PC-9 (cell line): ENCODE measurements at regions not wholly inside any gene's neighbourhood (a gene's known extent, or its start where the extent isn't known, plus 50 kb on each side); places are given as distances from the start of the nearest gene placed in this dataset.

ENCODE experiments used
- BruUV-seq: library from RNA; stranded (reverse); fragments of 400-500 nt; replicated peaks from 2 replicates; lab custom pipeline; 2021; lab: Mats Ljungman, UMichigan
- CTCF ChIA-PET: fragments of 300-600 bp; sonication (Branson Sonifier 250); formaldehyde crosslinking; loops from one replicate; lab custom pipeline; 2022; ENCODE audit warnings: antibody characterized with exemption; lab: Charles Lee
- POLR2A ChIA-PET: fragments of 300-600 bp; sonication (Branson Sonifier 250); formaldehyde crosslinking; loops from one replicate; lab custom pipeline; 2022; ENCODE audit warnings: antibody characterized with exemption; ENCODE audit not compliant: unreplicated experiment; lab: Charles Lee
- DNase-seq, 2 experiments: peaks; one replicate each; pipeline versions ENCODE4 v3.0.0 to v3.0.0-alpha.2; 2015 to 2022; ENCODE audit warnings: mixed read lengths in 1 of 2
- H2AFZ ChIP-seq: fragments of 200-600 bp; sonication (generic); 2 replicates; pipeline ENCODE4 v1.8.1; 2017; ENCODE audit warnings: antibody characterized with exemption
- H3F3A ChIP-seq: fragments of 200-600 bp; sonication (generic); 2 replicates; pipeline ENCODE4 v1.8.1; 2017; ENCODE audit warnings: antibody characterized with exemption, mild to moderate bottlenecking, low read depth; ENCODE audit not compliant: insufficient read depth
- H3K27ac ChIP-seq: fragments of 200-600 bp; sonication (generic); 2 replicates; pipeline ENCODE4 v1.6.1; 2016; ENCODE audit warnings: mixed run types
- H3K27me3 ChIP-seq: fragments of 200-600 bp; sonication (generic); 2 replicates; pipeline ENCODE4 v1.6.1; 2016; ENCODE audit warnings: low read depth, mixed run types; ENCODE audit not compliant: insufficient read depth
- H3K36me3 ChIP-seq: fragments of 200-600 bp; sonication (generic); 2 replicates; pipeline ENCODE4 v1.6.1; 2016; ENCODE audit warnings: low read depth, mixed run types
- H3K4me1 ChIP-seq: fragments of 200-600 bp; sonication (generic); replicated peaks from 2 replicates; pipeline ENCODE4 v1.6.1; 2016; ENCODE audit warnings: mixed run types; ENCODE audit not compliant: insufficient read depth
- H3K4me2 ChIP-seq: fragments of 200-600 bp; sonication (generic); 2 replicates; pipeline ENCODE4 v1.6.1; 2017; ENCODE audit warnings: mixed run types
- H3K4me3 ChIP-seq: fragments of 200-600 bp; sonication (generic); 2 replicates; pipeline ENCODE4 v1.6.1; 2016; ENCODE audit warnings: mixed run types
- H3K79me2 ChIP-seq: fragments of 200-600 bp; sonication (generic); 2 replicates; pipeline ENCODE4 v1.6.1; 2017; ENCODE audit warnings: low read depth, mixed run types
- H3K9me2 ChIP-seq: fragments of 200-600 bp; sonication (generic); 2 replicates; pipeline ENCODE4 v1.8.1; 2017; ENCODE audit warnings: mild to moderate bottlenecking; ENCODE audit not compliant: insufficient read depth
- H3K9me3 ChIP-seq: fragments of 200-600 bp; sonication (generic); 2 replicates; pipeline ENCODE4 v1.8.1; 2016; ENCODE audit warnings: low read depth; ENCODE audit not compliant: insufficient read depth
- H4K20me1 ChIP-seq: fragments of 200-600 bp; sonication (generic); 2 replicates; pipeline ENCODE4 v1.8.1; 2017; ENCODE audit not compliant: insufficient read depth
- CTCF ChIP-seq: fragments of 200-600 bp; sonication (generic); conservative IDR thresholded peaks from 2 replicates; pipeline ENCODE4 v1.6.1; 2017; ENCODE audit warnings: mixed run types, antibody characterized with exemption, mild to moderate bottlenecking, moderate library complexity
- EZH2 ChIP-seq: fragments of 200-600 bp; sonication (generic); IDR thresholded peaks from 2 replicates; pipeline ENCODE4 v1.8.0; 2017; ENCODE audit warnings: antibody characterized with exemption, low read depth
- intact Hi-C: fragments of 100-400 bp; cut with micrococcal nuclease; formaldehyde crosslinking; loops from one replicate; pipeline ENCODE4 v1.10.0; 2022; ENCODE audit not compliant: unreplicated experiment

GRCh38 chr4:63558709-63559108 lies 850.5 kb downstream of the TECRL start:
- Histone ChIP-seq H3K9me3 (no peaks in the 10 kb centered on the region), H2AFZ (no peak overlapping the region), H3K79me2 (no peaks in the 10 kb centered on the region), H3K27ac (no peak overlapping the region), H3K4me3 (no peak overlapping the region), H3K36me3 (no peaks in the 10 kb centered on the region), H3K4me1 (no peaks in the 10 kb centered on the region), H4K20me1 (no peaks in the 10 kb centered on the region), H3K27me3 (no peaks in the 10 kb centered on the region), H3F3A (no peaks in the 10 kb centered on the region), H3K4me2 (no peak overlapping the region), H3K9me2 (no peaks in the 10 kb centered on the region)
- ChIA-PET POLR2A (no interaction called here), CTCF (no interaction called here)
- no peak for DNase-seq
- no peak for TF ChIP-seq EZH2
- no TSS peak for BruUV-seq
- intact Hi-C loops: no loop called here

DNA sequence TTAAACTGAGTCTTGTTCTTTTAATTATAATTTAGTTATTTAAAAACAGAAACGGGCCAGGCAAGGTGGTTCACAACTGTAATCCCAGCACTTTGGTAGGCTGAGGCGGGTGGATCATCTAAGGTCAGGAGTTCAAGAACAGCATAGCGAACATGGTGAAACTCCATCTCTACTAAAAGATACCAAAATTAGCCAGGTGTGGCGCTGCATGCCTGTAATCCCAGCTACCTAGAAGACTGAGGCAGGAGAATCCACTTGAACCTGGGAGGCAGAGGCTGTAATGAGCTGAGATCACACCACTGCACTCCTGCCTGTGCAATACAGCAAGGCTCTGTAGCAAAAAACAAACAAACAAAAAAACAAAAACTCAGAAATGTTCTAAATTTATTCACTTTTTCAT lies 852.9 kb downstream of the TECRL start:
- BruUV-seq: no TSS peak
- no peaks in the 10 kb centered on the region for H3K27me3 ChIP-seq

GRCh38 chr4:63553123-63553522 lies 856.1 kb downstream of the TECRL start:
- intact Hi-C loops: no loop called here
- H3K36me3 ChIP-seq: no peaks in the 10 kb centered on the region
- no peaks in the 10 kb centered on the region for H3F3A ChIP-seq
- H3K4me1 ChIP-seq: no peaks in the 10 kb centered on the region
- no peaks in the 10 kb centered on the region for H3K9me3 ChIP-seq
- no peak overlapping the region for H3K27ac ChIP-seq
- no peak for DNase-seq
- POLR2A ChIA-PET: no interaction called here
- no peaks in the 10 kb centered on the region for H3K9me2 ChIP-seq
- no peaks in the 10 kb centered on the region for H3K79me2 ChIP-seq
- H3K4me2 ChIP-seq: no peak overlapping the region
- no peak for TF ChIP-seq CTCF
- TF ChIP-seq EZH2: no peak
- H4K20me1 ChIP-seq: no peaks in the 10 kb centered on the region
- no peaks in the 10 kb centered on the region for H3K27me3 ChIP-seq
- no peak overlapping the region for H2AFZ ChIP-seq
- H3K4me3 ChIP-seq: no peak overlapping the region
- CTCF ChIA-PET: no interaction called here
- BruUV-seq: no TSS peak

More for the DNA sequence above, 852.9 kb downstream of the TECRL start:
- H3K9me3 ChIP-seq: no peaks in the 10 kb centered on the region
- ChIA-PET CTCF (no interaction called here), POLR2A (no interaction called here)
- H3K27ac ChIP-seq: no peak overlapping the region
- TF ChIP-seq EZH2 (no peak), CTCF (no peak; the same call in 1 of the 2 replicates)
- no peaks in the 10 kb centered on the region for H3K4me1 ChIP-seq
- H3K79me2 ChIP-seq: no peaks in the 10 kb centered on the region
- no peaks in the 10 kb centered on the region for H3F3A ChIP-seq
- no peaks in the 10 kb centered on the region for H3K9me2 ChIP-seq
- no peak overlapping the region for H3K4me3 ChIP-seq
- intact Hi-C loops: no loop called here
- H3K4me2 ChIP-seq: no peak overlapping the region
- no peaks in the 10 kb centered on the region for H4K20me1 ChIP-seq
- no peak overlapping the region for H2AFZ ChIP-seq
- H3K36me3 ChIP-seq: no peaks in the 10 kb centered on the region
- DNase-seq: no peak

GRCh38 chr4:63541828-63542227 lies 867.4 kb downstream of the TECRL start:
- ChIA-PET CTCF (no interaction called here), POLR2A (interaction anchor here (0.6 kb wide), 1 partner anchor 135 kb away, joined by 5 read pairs; no protein-coding TSS in a partner anchor)
- Histone ChIP-seq H3K4me3 (no peak overlapping the region), H3F3A (no peaks in the 10 kb centered on the region), H3K27me3 (no peaks in the 10 kb centered on the region), H4K20me1 (no peaks in the 10 kb centered on the region), H3K36me3 (no peaks in the 10 kb centered on the region), H3K4me1 (no peaks in the 10 kb centered on the region), H3K9me3 (no peaks in the 10 kb centered on the region), H3K9me2 (no peaks in the 10 kb centered on the region; the same call in 1 of the 2 replicates), H3K79me2 (no peaks in the 10 kb centered on the region), H3K4me2 (no peak overlapping the region), H3K27ac (no peak overlapping the region), H2AFZ (no peak overlapping the region)
- BruUV-seq: no TSS peak
- intact Hi-C loops: no loop called here
- DNase-seq: no peak
- TF ChIP-seq EZH2: no peak
- TF ChIP-seq CTCF: no peak
